ENCODE measurements at regions not wholly inside any gene's neighbourhood (a gene's known extent, or its start where the extent isn't known, plus 50 kb on each side); places are given as distances from the start of the nearest gene placed in this dataset.
A peak's percentile ranks its signal among the peaks of the same experiment; 100 is the strongest.

GRCh38 chr20:48227381-48227780, 442.1 kb upstream of the SULF2 start:
- no peaks in the 10 kb centered on the region for H3K9me3 ChIP-seq (ENCODE audit: low read length)
- H3K79me2 ChIP-seq (ENCODE audit: insufficient read depth, low read length): no peaks in the 10 kb centered on the region
- H3K4me2 ChIP-seq (ENCODE audit: low read depth, low read length): no peak overlapping the region
- in situ Hi-C loops (cut with HindIII; ENCODE audit: extremely low pct_ligation_motif_present, low pct_unique_long_range_greater_than_20kb): no loop called here
- WGBS (ENCODE audit: low lambda C conversion rate): 33% methylated on average over 5 of the region's 5 CpGs
- no peaks in the 10 kb centered on the region for H3K36me3 ChIP-seq (replicated peaks in 1 of 2; ENCODE audit: control insufficient read depth in 1 of 2, insufficient read depth in 2 of 2, low read length in 2 of 2)
- ATAC-seq (no peak), DNase-seq (ENCODE audit: low spot score) (no peak), FAIRE-seq (no peak)
- H2AFZ ChIP-seq (ENCODE audit: low read length): no peak overlapping the region
- no peaks in the 10 kb centered on the region for H4K20me1 ChIP-seq (ENCODE audit: insufficient read depth, low read length)
- H3K27ac ChIP-seq (ENCODE audit: extremely low read length, insufficient read depth, low read length): no peak overlapping the region
- TF ChIP-seq NFE2 (CRISPR knock-in tag; IDR thresholded peaks at IDR 0.05) (no peak), CEBPB (IDR thresholded peaks at IDR 0.05; ENCODE audit: borderline replicate concordance, low read depth, low read length) (peak; percentile 48; the same call in 1 of the 2 replicates), CREBL2 (CRISPR knock-in tag; IDR thresholded peaks at IDR 0.05; ENCODE audit: borderline replicate concordance) (no peak)
- no peaks in the 10 kb centered on the region for H3K27me3 ChIP-seq (ENCODE audit: control insufficient read depth in 1 of 2, insufficient read depth in 2 of 2, low read length in 2 of 2)
- intact Hi-C loops (cut with micrococcal nuclease; ENCODE audit: unreplicated experiment): no loop called here
- H3K9ac ChIP-seq (ENCODE audit: insufficient read depth, low read depth, low read length): no peak overlapping the region
- H3K4me1 ChIP-seq (ENCODE audit: insufficient read depth, low read length): no peaks in the 10 kb centered on the region
- no TSS peak for BruUV-seq (replicated peaks)
- CTCF ChIA-PET (ENCODE audit: low intra/inter-chr PET ratio, low total read pairs): no interaction called here
- POLR2A ChIA-PET: no interaction called here
- no peak overlapping the region for H3K4me3 ChIP-seq (replicated peaks in 1 of 3; ENCODE audit: insufficient read depth in 1 of 3, low read depth in 2 of 3, low read length in 3 of 3)

DNA sequence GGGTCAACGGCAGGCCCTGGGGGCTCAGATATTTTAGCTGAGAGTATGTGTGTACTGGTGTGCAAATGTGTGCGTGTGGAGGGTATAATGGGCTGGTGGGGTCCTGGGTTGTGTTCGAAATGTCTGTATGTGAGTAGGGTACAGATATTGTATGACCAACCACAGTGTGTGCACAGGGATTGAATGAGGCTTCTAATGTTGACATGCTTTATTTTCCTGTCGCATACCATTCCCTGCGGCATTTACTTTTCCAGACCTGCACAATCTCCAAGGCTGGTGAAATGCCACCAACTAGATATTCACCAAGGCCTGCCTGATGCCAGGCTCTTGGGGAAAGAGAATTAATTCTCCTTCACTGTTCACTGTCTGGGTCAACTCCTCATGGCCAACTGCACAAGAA, 441.4 kb upstream of the SULF2 start:
- ATAC-seq (no peak), FAIRE-seq (no peak), DNase-seq (ENCODE audit: low spot score) (no peak)
- Histone ChIP-seq H3K79me2 (ENCODE audit: insufficient read depth, low read length) (no peaks in the 10 kb centered on the region), H3K9ac (ENCODE audit: insufficient read depth, low read depth, low read length) (no peak overlapping the region), H3K4me3 (replicated peaks in 1 of 3; ENCODE audit: insufficient read depth in 1 of 3, low read depth in 2 of 3, low read length in 3 of 3) (no peak overlapping the region), H3K9me3 (ENCODE audit: low read length) (no peaks in the 10 kb centered on the region), H3K27ac (ENCODE audit: extremely low read length, insufficient read depth, low read length) (no peak overlapping the region), H3K4me1 (ENCODE audit: insufficient read depth, low read length) (no peaks in the 10 kb centered on the region), H3K36me3 (replicated peaks in 1 of 2; ENCODE audit: control insufficient read depth in 1 of 2, insufficient read depth in 2 of 2, low read length in 2 of 2) (no peaks in the 10 kb centered on the region), H2AFZ (ENCODE audit: low read length) (no peak overlapping the region), H4K20me1 (ENCODE audit: insufficient read depth, low read length) (no peaks in the 10 kb centered on the region), H3K27me3 (ENCODE audit: control insufficient read depth in 1 of 2, insufficient read depth in 2 of 2, low read length in 2 of 2) (no peaks in the 10 kb centered on the region), H3K4me2 (ENCODE audit: low read depth, low read length) (no peak overlapping the region)
- ChIA-PET POLR2A (no interaction called here), CTCF (ENCODE audit: low intra/inter-chr PET ratio, low total read pairs) (no interaction called here)
- in situ Hi-C loops (cut with HindIII; ENCODE audit: extremely low pct_ligation_motif_present, low pct_unique_long_range_greater_than_20kb): no loop called here
- no TSS peak for BruUV-seq (replicated peaks)
- 58% methylated on average over 5 of the region's 5 CpGs for WGBS (ENCODE audit: low lambda C conversion rate)
- TF ChIP-seq ZNF30 (CRISPR knock-in tag; IDR thresholded peaks at IDR 0.05): no peak
- TF ChIP-seq WIZ (CRISPR knock-in tag; IDR thresholded peaks at IDR 0.05): no peak
- no peak for TF ChIP-seq ZNF121 (CRISPR knock-in tag; IDR thresholded peaks at IDR 0.05)
- TF ChIP-seq ZNF251 (CRISPR knock-in tag; IDR thresholded peaks at IDR 0.05): no peak
- TF ChIP-seq, protein P1, sequence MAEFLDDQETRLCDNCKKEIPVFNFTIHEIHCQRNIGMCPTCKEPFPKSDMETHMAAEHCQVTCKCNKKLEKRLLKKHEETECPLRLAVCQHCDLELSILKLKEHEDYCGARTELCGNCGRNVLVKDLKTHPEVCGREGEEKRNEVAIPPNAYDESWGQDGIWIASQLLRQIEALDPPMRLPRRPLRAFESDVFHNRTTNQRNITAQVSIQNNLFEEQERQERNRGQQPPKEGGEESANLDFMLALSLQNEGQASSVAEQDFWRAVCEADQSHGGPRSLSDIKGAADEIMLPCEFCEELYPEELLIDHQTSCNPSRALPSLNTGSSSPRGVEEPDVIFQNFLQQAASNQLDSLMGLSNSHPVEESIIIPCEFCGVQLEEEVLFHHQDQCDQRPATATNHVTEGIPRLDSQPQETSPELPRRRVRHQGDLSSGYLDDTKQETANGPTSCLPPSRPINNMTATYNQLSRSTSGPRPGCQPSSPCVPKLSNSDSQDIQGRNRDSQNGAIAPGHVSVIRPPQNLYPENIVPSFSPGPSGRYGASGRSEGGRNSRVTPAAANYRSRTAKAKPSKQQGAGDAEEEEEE (CRISPR knock-in tag; IDR thresholded peaks at IDR 0.05; ENCODE audit: borderline replicate concordance): no peak
- intact Hi-C loops (cut with micrococcal nuclease; ENCODE audit: unreplicated experiment): no loop called here
